Stimulated activated CD8-positive, alpha-beta memory T cell treated with anti-CD3 and anti-CD28 coated beads, Interleukin-12 subunit alpha, Interleukin-12 subunit beta, amount 100 ng/mL, for 4 hours (primary cell): ENCODE measurements at regions not wholly inside any gene's neighbourhood (a gene's known extent, or its start where the extent isn't known, plus 50 kb on each side); places are given as distances from the start of the nearest gene placed in this dataset.

Source experiments
- DNase-seq: peaks from one replicate; pipeline ENCODE4 v3.0.0-alpha.2; 2020; ENCODE audit warnings: low read depth

GRCh38 chr15:98144388-98144787 lies 183.9 kb downstream of the ARRDC4 start:
- no peak for DNase-seq

- DNase-seq: no peak
Measured at GRCh38 chr15:98146031-98146820, 185.7 kb downstream of the ARRDC4 start.

- no peak for DNase-seq
Measured at GRCh38 chr15:98147415-98147814, 186.9 kb downstream of the ARRDC4 start.

GRCh38 chr15:98150084-98150483 lies 189.6 kb downstream of the ARRDC4 start:
- no peak for DNase-seq

GRCh38 chr15:98150536-98150935 lies 190.0 kb downstream of the ARRDC4 start:
- no peak for DNase-seq

GRCh38 chr15:98151096-98151495 lies 190.6 kb downstream of the ARRDC4 start:
- no peak for DNase-seq

GRCh38 chr15:98152156-98152555 lies 191.7 kb downstream of the ARRDC4 start:
- DNase-seq: no peak

GRCh38 chr15:98154863-98155262 lies 194.4 kb downstream of the ARRDC4 start:
- no peak for DNase-seq

- DNase-seq: no peak
Measured at GRCh38 chr15:98155356-98155755, 194.9 kb downstream of the ARRDC4 start.

- peak; percentile 1 for DNase-seq
Measured at GRCh38 chr15:98160236-98160635, 199.7 kb downstream of the ARRDC4 start.

GRCh38 chr15:98163319-98164045 lies 203.0 kb downstream of the ARRDC4 start:
- no peak for DNase-seq

- DNase-seq: no peak
Measured at GRCh38 chr15:98164571-98164970, 204.1 kb downstream of the ARRDC4 start.

GRCh38 chr15:98164986-98165385 lies 204.5 kb downstream of the ARRDC4 start:
- DNase-seq: no peak

GRCh38 chr15:98167722-98168268 lies 207.3 kb downstream of the ARRDC4 start:
- DNase-seq: no peak

- DNase-seq: peak; percentile 1
Measured at GRCh38 chr15:98169551-98169950, 209.0 kb downstream of the ARRDC4 start.

- DNase-seq: no peak
Measured at GRCh38 chr15:98174286-98174685, 213.8 kb downstream of the ARRDC4 start.

- DNase-seq: no peak
Measured at GRCh38 chr15:98174841-98175240, 214.3 kb downstream of the ARRDC4 start.

- DNase-seq: peak; percentile 1
Measured at GRCh38 chr15:98177966-98178592, 217.6 kb downstream of the ARRDC4 start.

- no peak for DNase-seq
Measured at GRCh38 chr15:98178861-98179260, 218.4 kb downstream of the ARRDC4 start.

GRCh38 chr15:98187549-98187948 lies 227.0 kb downstream of the ARRDC4 start:
- DNase-seq: no peak

- DNase-seq: no peak
Measured at GRCh38 chr15:98190914-98191313, 230.4 kb downstream of the ARRDC4 start.

- DNase-seq: no peak
Measured at GRCh38 chr15:98195796-98196195, 235.3 kb downstream of the ARRDC4 start.

- no peak for DNase-seq
Measured at GRCh38 chr15:98196371-98196770, 235.9 kb downstream of the ARRDC4 start.
